HG03280 (cell line): ENCODE measurements at regions not wholly inside any gene's neighbourhood (a gene's known extent, or its start where the extent isn't known, plus 50 kb on each side); places are given as distances from the start of the nearest gene placed in this dataset.

ENCODE experiments used
- ATAC-seq: cut with Tn5 transposase; IDR thresholded peaks from one replicate; pipeline ENCODE4 v1.9.1; 2021; ENCODE audit warnings: mild to moderate bottlenecking, moderate library complexity; ENCODE audit not compliant: unreplicated experiment

DNA sequence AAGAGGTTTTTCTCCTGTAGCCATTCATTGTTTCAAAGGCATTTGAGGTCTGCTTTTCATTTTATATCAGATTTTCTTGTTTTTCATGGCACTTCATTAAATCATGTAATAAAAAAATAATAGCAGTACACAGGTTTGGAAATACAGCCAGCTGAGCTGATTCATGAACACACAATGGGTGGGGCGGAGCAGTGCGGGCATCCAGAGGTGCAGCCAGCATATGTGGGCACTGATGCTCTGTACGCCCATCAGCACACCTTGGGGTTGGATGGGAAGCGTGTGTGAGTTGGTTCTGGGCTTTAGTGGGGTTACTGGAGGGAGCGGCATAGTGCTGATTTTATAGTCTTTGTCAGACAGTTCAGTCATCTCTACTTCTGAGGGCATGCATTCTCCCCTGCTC, 54.2 kb upstream of the IRX4 start:
- ATAC-seq = no peak

DNA sequence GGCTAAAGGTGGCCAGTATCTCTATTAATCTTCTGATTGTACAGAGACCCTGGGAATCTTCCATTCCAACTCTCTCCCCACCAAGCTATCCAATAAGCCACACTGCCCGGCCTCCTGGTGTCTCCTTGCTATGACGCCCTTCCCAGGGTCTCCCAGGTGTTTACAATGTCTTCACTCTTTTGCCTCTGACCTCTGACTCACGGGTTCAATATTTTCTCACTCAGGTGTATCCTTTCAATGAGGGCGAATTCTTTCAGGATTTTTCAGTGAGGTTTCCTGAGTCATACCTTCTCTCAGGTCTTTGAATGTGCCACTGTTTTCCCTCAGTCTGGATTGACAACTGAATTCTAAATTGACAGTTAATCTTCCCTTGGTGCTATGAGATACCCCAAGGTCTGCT, 53.7 kb upstream of the IRX4 start:
- ATAC-seq = no peak

DNA sequence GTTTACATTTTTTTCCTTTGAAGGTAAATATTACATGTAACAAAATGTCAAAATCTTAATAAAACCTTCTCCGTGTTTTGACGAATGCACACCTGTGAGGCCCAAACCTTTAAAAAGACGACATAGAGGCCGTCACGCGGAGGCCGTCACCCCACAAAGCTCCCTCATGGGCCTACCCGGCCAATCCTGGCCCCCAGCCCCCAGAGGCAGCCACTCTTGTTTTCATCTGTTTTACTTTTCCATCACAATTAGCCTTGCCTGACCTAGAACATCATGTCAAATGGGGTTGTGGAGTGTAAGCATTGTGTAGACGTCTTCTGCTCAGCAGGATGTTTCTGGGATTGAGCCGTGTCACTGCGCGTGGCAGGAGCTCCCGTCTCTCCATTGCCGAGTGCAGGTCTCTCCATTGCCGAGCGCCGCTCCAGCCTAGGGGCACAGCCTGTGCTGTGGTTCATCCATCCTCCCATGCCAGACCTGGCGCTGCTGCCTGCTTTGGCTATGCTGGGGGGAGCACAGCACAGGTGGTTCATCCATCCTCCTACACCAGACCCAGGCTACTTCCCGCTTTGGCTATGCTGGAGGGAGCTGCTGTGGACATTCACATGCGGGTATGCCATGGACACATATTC, 52.2 kb upstream of the IRX4 start:
- no peak for ATAC-seq

DNA sequence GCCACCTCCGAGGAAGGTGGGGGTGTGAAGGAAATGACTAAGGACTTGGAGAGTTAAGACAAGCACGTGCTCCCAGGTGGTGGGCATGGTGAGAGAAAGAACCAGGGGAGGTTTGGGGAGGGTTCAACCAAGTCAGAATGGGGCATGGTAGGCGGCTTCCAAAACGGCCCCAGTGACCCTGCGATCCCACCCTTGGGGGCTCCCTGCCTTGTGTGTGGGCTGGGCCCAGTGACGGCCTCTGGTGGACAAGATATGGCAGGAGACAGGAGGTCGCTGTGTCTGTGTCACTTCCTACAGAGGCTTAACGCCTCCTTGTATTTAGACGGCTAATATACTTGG, 51.3 kb upstream of the IRX4 start:
- ATAC-seq = no peak

DNA sequence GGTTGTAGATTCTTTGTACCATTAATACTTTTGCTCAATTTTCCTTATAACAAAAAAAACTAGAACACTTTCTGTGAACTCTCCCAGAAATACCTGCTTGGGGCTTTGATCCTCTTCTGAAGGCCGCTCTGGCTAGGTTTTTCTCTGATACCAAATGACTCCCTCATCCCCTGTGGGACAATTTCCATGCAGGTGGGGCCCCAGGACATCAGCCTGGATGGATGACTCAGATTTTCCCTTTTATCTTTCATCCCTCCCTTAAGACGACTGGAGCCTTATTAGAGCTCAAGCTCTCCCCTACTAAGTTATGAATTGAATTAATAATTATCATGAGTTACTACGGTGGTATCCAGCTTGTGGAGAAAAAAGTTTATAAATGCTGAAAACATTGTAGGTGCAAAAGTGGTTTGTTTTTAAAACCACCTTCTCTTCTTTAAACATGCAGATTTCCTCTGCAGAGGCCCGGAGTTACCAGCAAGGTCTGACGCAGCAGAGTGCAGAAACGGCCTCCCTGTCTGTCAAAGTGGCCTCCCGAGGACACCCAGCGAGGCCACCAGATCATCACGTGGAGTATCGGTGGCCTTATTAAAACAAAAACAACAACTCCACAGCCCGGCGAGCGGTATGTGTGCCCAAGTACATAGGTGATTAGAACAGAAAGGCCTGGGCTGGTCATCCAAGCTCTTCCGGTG, 50.8 kb upstream of the IRX4 start:
- ATAC-seq = no peak
